ENCODE measurements at regions not wholly inside any gene's neighbourhood (a gene's known extent, or its start where the extent isn't known, plus 50 kb on each side); places are given as distances from the start of the nearest gene placed in this dataset.

- TF ChIP-seq CTCF (IDR thresholded peaks at IDR 0.05) (no peak), POLR2A (IDR thresholded peaks at IDR 0.05) (no peak), POLR2AphosphoS5 (IDR thresholded peaks at IDR 0.05) (no peak)
Observed at GRCh38 chr9:109599131-109599530, 101.0 kb upstream of the PTPN3 start.
